Liver (tissue), 8 donors: ENCODE measurements at regions not wholly inside any gene's neighbourhood (a gene's known extent, or its start where the extent isn't known, plus 50 kb on each side); places are given as distances from the start of the nearest gene placed in this dataset.

Experiments
- DNase-seq: peaks from one replicate; pipeline ENCODE4 v3.0.0-alpha.2; 2017; ENCODE audit warnings: low spot score
- H3K27ac ChIP-seq, 2 donors: one replicate each; pipeline ENCODE4 v1.7.0; 2013; ENCODE audit warnings: inconsistent platforms in 2 of 2, low read length in 2 of 2, control low read depth in 1 of 2, low read depth in 1 of 2, mild to moderate bottlenecking in 1 of 2
- H3K27me3 ChIP-seq, 4 donors: one replicate each; pipeline versions ENCODE4 v1.6.1 to v1.7.0; 2013; ENCODE audit warnings: low read length in 3 of 4, inconsistent platforms in 1 of 4, mild to moderate bottlenecking in 1 of 4, moderate library complexity in 1 of 4; ENCODE audit not compliant: control insufficient read depth in 4 of 4, insufficient read depth in 4 of 4
- H3K36me3 ChIP-seq, 4 donors: one replicate each; pipeline versions ENCODE4 v1.6.1 to v1.7.0; 2013; ENCODE audit warnings: low read length in 3 of 4, mild to moderate bottlenecking in 3 of 4, low read depth in 1 of 4, moderate library complexity in 1 of 4; ENCODE audit not compliant: control insufficient read depth in 4 of 4, insufficient read depth in 3 of 4
- H3K4me1 ChIP-seq, 4 donors: one replicate each; pipeline versions ENCODE4 v1.6.1 to v1.7.0; 2013; ENCODE audit warnings: low read length in 3 of 4, mild to moderate bottlenecking in 3 of 4, moderate library complexity in 1 of 4; ENCODE audit not compliant: control insufficient read depth in 4 of 4, insufficient read depth in 4 of 4
- H3K4me3 ChIP-seq, 3 donors: one replicate each; pipeline versions ENCODE4 v1.6.1 to v1.7.0; 2013; ENCODE audit warnings: low read length in 3 of 3, control low read depth in 1 of 3, low read depth in 1 of 3, mild to moderate bottlenecking in 1 of 3
- H3K9ac ChIP-seq, 2 donors: one replicate each; pipeline ENCODE4 v1.7.0; 2013; ENCODE audit warnings: low read length in 2 of 2, mild to moderate bottlenecking in 2 of 2, moderate library complexity in 2 of 2, control low read depth in 1 of 2, low read depth in 1 of 2
- H3K9me3 ChIP-seq, 4 donors: one replicate each; pipeline versions ENCODE4 v1.6.1 to v1.7.0; 2013; ENCODE audit warnings: low read length in 3 of 4; ENCODE audit not compliant: control insufficient read depth in 4 of 4
- EGR1 ChIP-seq, 2 donors: IDR thresholded peaks; 2 replicates each; pipeline ENCODE4 v1.6.1; 2016 to 2018; ENCODE audit warnings: antibody characterized with exemption in 2 of 2, low read depth in 2 of 2
- FOXA1 ChIP-seq: IDR thresholded peaks from 2 replicates; pipeline ENCODE4 v1.6.1; 2016; ENCODE audit warnings: antibody characterized with exemption
- FOXA2 ChIP-seq: IDR thresholded peaks from 2 replicates; pipeline ENCODE4 v1.6.1; 2016; ENCODE audit warnings: antibody characterized with exemption
- GABPA ChIP-seq, 2 donors: IDR thresholded peaks in 1 of 2; conservative IDR thresholded peaks in 1 of 2; 2 replicates each; pipeline ENCODE4 v1.6.1; 2016; ENCODE audit warnings: antibody characterized with exemption in 2 of 2, mild to moderate bottlenecking in 1 of 2, moderate library complexity in 1 of 2
- HNF4A ChIP-seq, 2 donors: conservative IDR thresholded peaks; 2 replicates each; pipeline ENCODE4 v1.6.1; 2016; ENCODE audit warnings: antibody characterized with exemption in 2 of 2, mild to moderate bottlenecking in 2 of 2
- HNF4G ChIP-seq: IDR thresholded peaks from 2 replicates; pipeline ENCODE4 v1.6.1; 2016; ENCODE audit warnings: antibody characterized with exemption
- MAX ChIP-seq: IDR thresholded peaks from 2 replicates; pipeline ENCODE4 v1.6.1; 2016; ENCODE audit warnings: antibody characterized with exemption
- NR2F2 ChIP-seq: IDR thresholded peaks from 2 replicates; pipeline ENCODE4 v1.6.1; 2016; ENCODE audit warnings: antibody characterized with exemption
- RAD21 ChIP-seq, 2 donors: IDR thresholded peaks; 2 replicates each; pipeline ENCODE4 v1.6.1; 2016; ENCODE audit warnings: antibody characterized with exemption in 2 of 2, mild to moderate bottlenecking in 2 of 2
- REST ChIP-seq: IDR thresholded peaks from 2 replicates; pipeline ENCODE4 v1.6.1; 2016; ENCODE audit warnings: antibody characterized with exemption, mild to moderate bottlenecking
- RXRA ChIP-seq, 2 donors: IDR thresholded peaks; 2 replicates each; pipeline ENCODE4 v1.6.1; 2017 to 2018; ENCODE audit warnings: antibody characterized with exemption in 2 of 2, mild to moderate bottlenecking in 1 of 2
- SP1 ChIP-seq: IDR thresholded peaks from 2 replicates; pipeline ENCODE4 v1.6.1; 2018; ENCODE audit warnings: antibody characterized with exemption, mild to moderate bottlenecking
- TAF1 ChIP-seq: conservative IDR thresholded peaks from 2 replicates; pipeline ENCODE4 v1.6.1; 2016; ENCODE audit warnings: antibody characterized with exemption, mild to moderate bottlenecking
- YY1 ChIP-seq: IDR thresholded peaks from 2 replicates; pipeline ENCODE4 v1.6.1; 2016; ENCODE audit warnings: antibody characterized with exemption, mild to moderate bottlenecking
- ZBTB33 ChIP-seq: IDR thresholded peaks from 2 replicates; pipeline ENCODE4 v1.6.1; 2016; ENCODE audit warnings: antibody characterized with exemption
- WGBS: extraction: QIAGEN DNeasy Blood & Tissue Kit; methylation state at CpG from one replicate; pipeline ENCODE4 v1.1.7; 2013; 5-methylcytosine and 5-hydroxymethylcytosine counted together
- TF ChIP-seq, protein P1 (sequence below): fragments of 150-350 bp; IDR thresholded peaks from 2 replicates; pipeline ENCODE4 v1.5.1; 2017; ENCODE audit warnings: improper control_type of control experiment, low read depth, low read length; ENCODE audit not compliant: missing input control
- TF ChIP-seq, protein P2 (sequence below): IDR thresholded peaks from 2 replicates; pipeline ENCODE4 v1.6.1; 2016; ENCODE audit warnings: antibody characterized with exemption
- donor health status: healthy.
- donor health status: healthy.
- donor health status: healthy.
- donor health status: healthy.
- donor health status: healthy.

- no peaks in the 10 kb centered on the region for H3K9me3 ChIP-seq
- no peak for DNase-seq
- no peak for TF ChIP-seq RXRA (IDR thresholded peaks at IDR 0.05)
- TF ChIP-seq REST, result no peak
These were observed 385.5 kb upstream of the MEF2C start for GRCh38 chr5:89268460-89268859.

DNA sequence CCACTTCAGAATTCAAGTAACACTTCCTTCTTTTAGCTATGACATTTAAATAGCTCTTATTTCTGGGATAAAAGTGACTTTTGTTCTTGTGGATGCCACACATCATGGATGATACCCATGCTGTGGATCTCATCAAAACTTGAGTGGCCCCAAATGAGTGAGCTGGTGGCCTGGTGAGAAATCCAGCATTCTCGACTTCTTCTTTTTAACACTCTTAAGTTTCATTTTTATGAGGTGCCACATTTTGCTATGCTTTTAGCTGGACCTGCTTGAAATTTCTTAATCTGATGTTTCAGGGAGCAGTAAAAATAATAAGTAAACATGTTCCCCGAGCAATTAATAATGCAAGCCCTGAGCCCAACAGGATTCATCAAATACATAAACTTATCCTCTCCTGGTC is 384.8 kb upstream of the MEF2C start:
- H3K9me3 ChIP-seq, result no peaks in the 10 kb centered on the region
- no peak overlapping the region for H3K9ac ChIP-seq
- no peak for DNase-seq
- TF ChIP-seq GABPA (IDR thresholded peaks at IDR 0.05 in 1 of 2, conservative IDR thresholded peaks at IDR 0.05 in 1 of 2) (no peak), RXRA (IDR thresholded peaks at IDR 0.05) (no peak), NR2F2 (no peak), SP1 (no peak), MAX (no peak), FOXA2 (no peak), HNF4G (no peak), HNF4A (conservative IDR thresholded peaks at IDR 0.05) (no peak), YY1 (no peak), REST (no peak), EGR1 (IDR thresholded peaks at IDR 0.05; ENCODE audit: low read depth in 2 of 2) (no peak), ZBTB33 (no peak), TAF1 (no peak), RAD21 (IDR thresholded peaks at IDR 0.05) (no peak), FOXA1 (no peak)
- TF ChIP-seq, protein P1, sequence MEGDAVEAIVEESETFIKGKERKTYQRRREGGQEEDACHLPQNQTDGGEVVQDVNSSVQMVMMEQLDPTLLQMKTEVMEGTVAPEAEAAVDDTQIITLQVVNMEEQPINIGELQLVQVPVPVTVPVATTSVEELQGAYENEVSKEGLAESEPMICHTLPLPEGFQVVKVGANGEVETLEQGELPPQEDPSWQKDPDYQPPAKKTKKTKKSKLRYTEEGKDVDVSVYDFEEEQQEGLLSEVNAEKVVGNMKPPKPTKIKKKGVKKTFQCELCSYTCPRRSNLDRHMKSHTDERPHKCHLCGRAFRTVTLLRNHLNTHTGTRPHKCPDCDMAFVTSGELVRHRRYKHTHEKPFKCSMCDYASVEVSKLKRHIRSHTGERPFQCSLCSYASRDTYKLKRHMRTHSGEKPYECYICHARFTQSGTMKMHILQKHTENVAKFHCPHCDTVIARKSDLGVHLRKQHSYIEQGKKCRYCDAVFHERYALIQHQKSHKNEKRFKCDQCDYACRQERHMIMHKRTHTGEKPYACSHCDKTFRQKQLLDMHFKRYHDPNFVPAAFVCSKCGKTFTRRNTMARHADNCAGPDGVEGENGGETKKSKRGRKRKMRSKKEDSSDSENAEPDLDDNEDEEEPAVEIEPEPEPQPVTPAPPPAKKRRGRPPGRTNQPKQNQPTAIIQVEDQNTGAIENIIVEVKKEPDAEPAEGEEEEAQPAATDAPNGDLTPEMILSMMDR, result no peak
- TF ChIP-seq, protein P2, sequence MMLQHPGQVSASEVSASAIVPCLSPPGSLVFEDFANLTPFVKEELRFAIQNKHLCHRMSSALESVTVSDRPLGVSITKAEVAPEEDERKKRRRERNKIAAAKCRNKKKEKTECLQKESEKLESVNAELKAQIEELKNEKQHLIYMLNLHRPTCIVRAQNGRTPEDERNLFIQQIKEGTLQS, result no peak
- no peaks in the 10 kb centered on the region for H3K27me3 ChIP-seq
- no peaks in the 10 kb centered on the region for H3K4me1 ChIP-seq
- H3K36me3 ChIP-seq, result no peaks in the 10 kb centered on the region
- H3K4me3 ChIP-seq, result no peak overlapping the region
- WGBS, result 73% methylated on average over 2 of the region's 2 CpGs
- H3K27ac ChIP-seq, result no peak overlapping the region

More at GRCh38 chr5:89268460-89268859, 385.5 kb upstream of the MEF2C start:
- Histone ChIP-seq H3K9ac (no peak overlapping the region), H3K4me1 (no peaks in the 10 kb centered on the region), H3K27ac (no peak overlapping the region), H3K4me3 (no peak overlapping the region), H3K27me3 (no peaks in the 10 kb centered on the region), H3K36me3 (no peaks in the 10 kb centered on the region)
- 66% methylated on average over 4 of the region's 4 CpGs for WGBS
